ENCODE measurements at regions not wholly inside any gene's neighbourhood (a gene's known extent, or its start where the extent isn't known, plus 50 kb on each side); places are given as distances from the start of the nearest gene placed in this dataset.

GRCh38 chr11:70547821-70548670 is 149.7 kb downstream of the CTTN start:
- TF ChIP-seq EZH2 (IDR thresholded peaks at IDR 0.05; ENCODE audit: borderline replicate concordance), result no peak
- TF ChIP-seq CTCF (IDR thresholded peaks at IDR 0.05; ENCODE audit: poor library complexity), result no peak
